Vagina (tissue), 2 donors: ENCODE measurements at regions not wholly inside any gene's neighbourhood (a gene's known extent, or its start where the extent isn't known, plus 50 kb on each side); places are given as distances from the start of the nearest gene placed in this dataset.

Experiments
- CTCF ChIP-seq, 3 experiments: fragments of 450-650 bp in 2 of 3; fragments of 200-600 bp in 1 of 3; sonication (generic) in 1 of 3; IDR thresholded peaks; one replicate each; pipeline ENCODE4 v1.5.1; 2017 to 2019; ENCODE audit warnings: antibody characterized with exemption in 3 of 3, mild to moderate bottlenecking in 2 of 3, moderate library complexity in 2 of 3
- POLR2A ChIP-seq, 2 donors: fragments of 450-650 bp; IDR thresholded peaks; one replicate each; pipeline ENCODE4 v1.6.1; 2017; ENCODE audit warnings: antibody characterized with exemption in 2 of 2, mild to moderate bottlenecking in 2 of 2, moderate library complexity in 2 of 2
- POLR2AphosphoS5 ChIP-seq, 2 donors: sonication (generic); formaldehyde crosslinking; IDR thresholded peaks; one replicate each; pipeline ENCODE4 v1.9.0; 2017; ENCODE audit warnings: antibody characterized with exemption in 2 of 2, mild to moderate bottlenecking in 2 of 2, low read depth in 1 of 2; ENCODE audit not compliant: insufficient read depth in 1 of 2

GRCh38 chr11:19353287-19353850 lies 112.6 kb upstream of the E2F8 start:
- no peak for TF ChIP-seq CTCF (IDR thresholded peaks at IDR 0.05)
- no peak for TF ChIP-seq POLR2A (IDR thresholded peaks at IDR 0.05)
- TF ChIP-seq POLR2AphosphoS5 (IDR thresholded peaks at IDR 0.05; ENCODE audit: insufficient read depth in 1 of 2, low read depth in 1 of 2): no peak
